Activated naive CD8-positive, alpha-beta T cell treated with anti-CD3 and anti-CD28 coated beads, Interleukin-2, amount 10 ng/mL, durations not matched to agents 7 days and 5 days (primary cell): ENCODE measurements at regions not wholly inside any gene's neighbourhood (a gene's known extent, or its start where the extent isn't known, plus 50 kb on each side); places are given as distances from the start of the nearest gene placed in this dataset.

Experiments
- ATAC-seq: fragments of 150-1000 bp; cut with Tn5 transposase; one replicate; pipeline ENCODE4 v1.10.0; 2021; ENCODE audit warnings: low read depth, moderate library complexity
- POLR2A ChIA-PET: fragments of 350-600 bp; sonication (Branson Sonifier 250); formaldehyde crosslinking; loops from one replicate; lab custom pipeline; 2021; ENCODE audit warnings: antibody characterized with exemption; lab: Charles Lee
- DNase-seq: peaks from one replicate; pipeline ENCODE4 v3.0.0; 2021
- H3K27ac Mint-ChIP-seq: one replicate; pipeline ENCODE4 v1.8.0; 2022; ENCODE audit warnings: mild to moderate bottlenecking, mixed read lengths
- H3K27me3 Mint-ChIP-seq: one replicate; pipeline ENCODE4 v1.8.0; 2022; ENCODE audit warnings: mild to moderate bottlenecking, moderate library complexity, mixed read lengths
- H3K36me3 Mint-ChIP-seq: one replicate; pipeline ENCODE4 v1.8.0; 2021; ENCODE audit warnings: mild to moderate bottlenecking, mixed read lengths
- H3K4me1 Mint-ChIP-seq: one replicate; pipeline ENCODE4 v1.8.0; 2021; ENCODE audit warnings: mixed read lengths
- H3K4me3 Mint-ChIP-seq: one replicate; pipeline ENCODE4 v1.8.0; 2022; ENCODE audit warnings: mild to moderate bottlenecking, moderate library complexity, mixed read lengths
- H3K9me3 Mint-ChIP-seq: one replicate; pipeline ENCODE4 v1.8.0; 2021; ENCODE audit warnings: mixed read lengths

GRCh38 chr20:39090906-39091305 lies 128.8 kb downstream of the DHX35 start:
- H3K27ac Mint-ChIP-seq, result no peak overlapping the region
- POLR2A ChIA-PET, result no interaction called here
- peaks cover 2% of the 10 kb centered on the region for H3K9me3 Mint-ChIP-seq
- no peak for DNase-seq
- H3K36me3 Mint-ChIP-seq, result no peaks in the 10 kb centered on the region
- no peak overlapping the region for H3K4me3 Mint-ChIP-seq
- H3K4me1 Mint-ChIP-seq, result no peaks in the 10 kb centered on the region
- H3K27me3 Mint-ChIP-seq, result peaks cover 2% of the 10 kb centered on the region
- ATAC-seq, result no peak

- H3K36me3 Mint-ChIP-seq, result no peaks in the 10 kb centered on the region
- H3K9me3 Mint-ChIP-seq, result peaks cover 2% of the 10 kb centered on the region
- H3K27me3 Mint-ChIP-seq, result peaks cover 5% of the 10 kb centered on the region
- POLR2A ChIA-PET, result no interaction called here
- no peak overlapping the region for H3K27ac Mint-ChIP-seq
- H3K4me1 Mint-ChIP-seq, result no peaks in the 10 kb centered on the region
- no peak overlapping the region for H3K4me3 Mint-ChIP-seq
- ATAC-seq (no peak), DNase-seq (no peak)
Observed at GRCh38 chr20:39089797-39090196, 127.7 kb downstream of the DHX35 start.
